ENCODE measurements at regions not wholly inside any gene's neighbourhood (a gene's known extent, or its start where the extent isn't known, plus 50 kb on each side); places are given as distances from the start of the nearest gene placed in this dataset.

GRCh38 chr7:33711231-33712019 is 193.9 kb upstream of the BMPER start:
- Histone ChIP-seq H3K9me3 (no peaks in the 10 kb centered on the region), H4K20me1 (no peaks in the 10 kb centered on the region), H3K9ac (no peak overlapping the region), H3K4me3 (no peak overlapping the region), H3K27ac (no peak overlapping the region), H3K36me3 (no peaks in the 10 kb centered on the region), H3K4me2 (no peak overlapping the region), H3K4me1 (no peaks in the 10 kb centered on the region), H3K27me3 (no peaks in the 10 kb centered on the region)
- no peak for TF ChIP-seq Cebpa-rat (IDR thresholded peaks at IDR 0.05)

GRCh38 chr7:33712020-33712414 is 193.3 kb upstream of the BMPER start:
- no peaks in the 10 kb centered on the region for H3K36me3 ChIP-seq
- no peak for TF ChIP-seq Cebpa-rat (IDR thresholded peaks at IDR 0.05)
- no peak overlapping the region for H3K9ac ChIP-seq
- H4K20me1 ChIP-seq = no peaks in the 10 kb centered on the region
- H3K9me3 ChIP-seq = no peaks in the 10 kb centered on the region
- no peak overlapping the region for H3K4me3 ChIP-seq
- no peak overlapping the region for H3K4me2 ChIP-seq
- H3K4me1 ChIP-seq = no peaks in the 10 kb centered on the region
- H3K27me3 ChIP-seq = no peaks in the 10 kb centered on the region
- H3K27ac ChIP-seq = no peak overlapping the region

GRCh38 chr7:33714208-33714607 is 191.1 kb upstream of the BMPER start:
- no peak overlapping the region for H3K9ac ChIP-seq
- TF ChIP-seq Cebpa-rat (IDR thresholded peaks at IDR 0.05) = no peak
- no peak overlapping the region for H3K27ac ChIP-seq
- no peaks in the 10 kb centered on the region for H3K27me3 ChIP-seq
- H3K4me1 ChIP-seq = no peaks in the 10 kb centered on the region
- no peaks in the 10 kb centered on the region for H3K9me3 ChIP-seq
- H3K4me3 ChIP-seq = no peak overlapping the region
- H3K4me2 ChIP-seq = no peak overlapping the region
- H4K20me1 ChIP-seq = no peaks in the 10 kb centered on the region
- no peaks in the 10 kb centered on the region for H3K36me3 ChIP-seq

DNA sequence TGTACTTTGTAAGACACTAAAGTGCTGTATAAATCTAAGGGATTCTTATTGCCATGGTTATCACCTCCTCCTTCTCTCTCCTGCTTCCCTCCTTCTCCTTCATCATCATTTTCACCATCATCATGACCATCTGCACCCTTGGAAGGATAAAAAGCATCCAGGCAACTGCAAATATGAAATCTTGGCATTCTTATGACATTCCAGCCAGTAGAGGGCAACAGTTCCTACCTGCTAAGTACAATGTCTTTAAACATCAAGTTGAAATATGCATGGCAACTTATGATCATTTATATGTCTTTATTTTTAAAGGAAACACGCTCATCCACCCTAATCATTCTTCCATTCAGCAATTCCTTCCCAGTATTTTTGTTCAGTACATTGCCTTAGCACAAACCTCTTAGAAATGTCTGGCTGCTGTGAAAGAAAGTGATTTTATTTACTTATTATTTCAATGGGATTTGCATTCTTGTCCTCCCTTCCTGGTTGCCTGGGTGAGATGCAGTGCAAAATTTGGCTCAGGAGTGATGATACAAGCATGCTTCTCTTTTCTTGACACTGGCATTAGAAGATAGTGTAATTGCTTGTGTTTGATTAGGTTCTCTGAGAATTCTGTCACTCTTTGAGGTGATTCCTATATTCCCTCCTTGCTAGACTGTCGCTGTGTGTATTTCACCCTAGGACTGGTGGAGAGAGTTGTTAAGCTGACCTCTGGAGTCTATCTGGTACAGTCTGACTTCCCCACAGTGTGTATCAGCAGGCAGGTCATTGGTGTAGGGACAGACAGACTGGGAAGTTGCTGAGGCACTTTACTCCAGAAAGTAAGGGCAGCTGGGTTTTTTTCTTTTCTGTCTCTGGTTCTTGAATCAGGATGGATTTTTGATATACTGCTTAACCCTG is 188.5 kb upstream of the BMPER start:
- Histone ChIP-seq H3K9me3 (no peaks in the 10 kb centered on the region), H3K9ac (no peak overlapping the region), H3K4me2 (no peak overlapping the region), H3K36me3 (no peaks in the 10 kb centered on the region), H3K27me3 (no peaks in the 10 kb centered on the region), H3K4me3 (no peak overlapping the region), H3K4me1 (no peaks in the 10 kb centered on the region), H3K27ac (no peak overlapping the region), H4K20me1 (no peaks in the 10 kb centered on the region)
- no peak for TF ChIP-seq Cebpa-rat (IDR thresholded peaks at IDR 0.05)

DNA sequence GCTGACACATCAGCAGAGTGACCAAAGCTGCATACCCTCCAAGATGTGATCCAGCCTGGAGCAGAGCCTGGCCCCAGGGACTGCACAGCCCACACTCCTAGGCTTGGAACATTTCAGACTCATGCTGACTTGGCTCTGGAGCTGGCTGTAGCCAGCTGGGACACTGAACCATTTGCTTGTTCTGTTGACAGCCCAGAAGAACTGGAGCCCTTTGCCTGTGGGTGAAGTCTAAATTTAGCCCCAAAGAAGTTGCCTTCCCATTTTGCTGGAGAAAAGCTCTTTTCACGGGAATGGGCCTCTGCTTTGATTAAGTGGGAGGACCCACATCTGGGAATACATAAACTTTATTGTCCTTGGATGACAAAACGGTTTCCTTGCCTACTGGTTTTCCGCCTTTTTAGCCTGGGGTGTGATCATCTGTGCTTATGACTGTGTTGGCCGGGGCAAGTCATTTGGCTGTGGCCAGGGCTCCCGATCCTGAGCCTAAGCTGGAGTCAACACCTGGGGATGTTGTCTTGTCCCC is 186.2 kb upstream of the BMPER start:
- TF ChIP-seq Cebpa-rat (IDR thresholded peaks at IDR 0.05) = no peak
- Histone ChIP-seq H4K20me1 (no peaks in the 10 kb centered on the region), H3K27me3 (no peaks in the 10 kb centered on the region), H3K9ac (no peak overlapping the region), H3K27ac (no peak overlapping the region), H3K4me1 (no peaks in the 10 kb centered on the region), H3K4me3 (no peak overlapping the region), H3K9me3 (no peaks in the 10 kb centered on the region), H3K4me2 (no peak overlapping the region), H3K36me3 (no peaks in the 10 kb centered on the region)

- Histone ChIP-seq H3K4me2 (no peak overlapping the region), H3K36me3 (no peaks in the 10 kb centered on the region), H3K4me3 (no peak overlapping the region), H3K27ac (no peak overlapping the region), H3K9me3 (no peaks in the 10 kb centered on the region), H4K20me1 (no peaks in the 10 kb centered on the region), H3K9ac (no peak overlapping the region), H3K27me3 (no peaks in the 10 kb centered on the region), H3K4me1 (no peaks in the 10 kb centered on the region)
- no peak for TF ChIP-seq Cebpa-rat (IDR thresholded peaks at IDR 0.05)
These were observed 185.2 kb upstream of the BMPER start for GRCh38 chr7:33720139-33720538.

GRCh38 chr7:33720870-33721269 is 184.5 kb upstream of the BMPER start:
- H3K27me3 ChIP-seq = no peaks in the 10 kb centered on the region
- H3K9me3 ChIP-seq = no peaks in the 10 kb centered on the region
- no peak overlapping the region for H3K4me2 ChIP-seq
- no peaks in the 10 kb centered on the region for H3K36me3 ChIP-seq
- no peak overlapping the region for H3K9ac ChIP-seq
- no peak overlapping the region for H3K27ac ChIP-seq
- no peaks in the 10 kb centered on the region for H4K20me1 ChIP-seq
- no peak for TF ChIP-seq Cebpa-rat (IDR thresholded peaks at IDR 0.05)
- H3K4me3 ChIP-seq = no peak overlapping the region
- H3K4me1 ChIP-seq = no peaks in the 10 kb centered on the region

- Histone ChIP-seq H3K9me3 (no peaks in the 10 kb centered on the region), H3K4me1 (no peaks in the 10 kb centered on the region), H4K20me1 (no peaks in the 10 kb centered on the region), H3K4me3 (no peak overlapping the region), H3K27me3 (no peaks in the 10 kb centered on the region), H3K27ac (no peak overlapping the region), H3K9ac (no peak overlapping the region), H3K4me2 (no peak overlapping the region), H3K36me3 (no peaks in the 10 kb centered on the region)
- no peak for TF ChIP-seq Cebpa-rat (IDR thresholded peaks at IDR 0.05)
These were observed 183.4 kb upstream of the BMPER start for GRCh38 chr7:33721895-33722294.

DNA sequence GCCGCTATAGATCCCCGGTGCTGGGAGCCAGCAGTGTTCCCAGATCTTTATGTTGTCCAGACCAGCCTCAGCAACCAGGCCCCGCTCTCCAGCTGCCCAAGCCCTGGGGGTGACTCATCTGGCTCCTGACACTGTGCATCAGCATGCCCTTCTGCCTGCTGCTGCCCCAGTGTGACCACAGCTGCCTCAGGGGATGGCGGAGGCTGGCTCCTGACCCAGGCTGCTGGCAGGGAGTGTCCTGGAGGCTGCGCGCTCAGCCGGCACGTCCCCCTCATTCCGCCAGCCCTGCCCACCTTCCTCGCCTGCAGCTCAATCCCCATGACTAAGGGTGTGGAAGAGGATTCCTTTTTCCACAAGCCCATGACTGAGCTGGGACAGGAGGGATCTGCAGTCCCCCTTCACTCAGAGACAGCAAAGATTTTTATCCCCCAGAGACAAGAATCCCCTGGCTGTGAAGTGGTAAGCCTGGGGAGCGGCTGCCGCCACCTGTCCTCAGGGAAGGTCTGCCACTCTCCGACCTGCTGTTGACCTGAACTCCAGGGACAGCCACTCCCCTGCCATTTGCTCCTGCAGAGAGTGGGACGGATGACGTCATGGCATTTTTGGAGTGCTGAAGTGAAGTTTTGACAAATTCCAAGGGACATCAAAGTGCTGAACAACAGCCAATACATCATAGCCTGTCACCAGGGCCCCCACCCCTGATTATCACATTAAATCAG is 182.8 kb upstream of the BMPER start:
- H3K4me3 ChIP-seq = no peak overlapping the region
- no peaks in the 10 kb centered on the region for H4K20me1 ChIP-seq
- no peaks in the 10 kb centered on the region for H3K36me3 ChIP-seq
- H3K27ac ChIP-seq = no peak overlapping the region
- H3K4me1 ChIP-seq = no peaks in the 10 kb centered on the region
- no peaks in the 10 kb centered on the region for H3K27me3 ChIP-seq
- H3K9ac ChIP-seq = no peak overlapping the region
- TF ChIP-seq Cebpa-rat (IDR thresholded peaks at IDR 0.05) = no peak
- no peak overlapping the region for H3K4me2 ChIP-seq
- no peaks in the 10 kb centered on the region for H3K9me3 ChIP-seq
